WTC11 (cell line): ENCODE measurements at regions not wholly inside any gene's neighbourhood (a gene's known extent, or its start where the extent isn't known, plus 50 kb on each side); places are given as distances from the start of the nearest gene placed in this dataset.

Experiments used
- ATF1 ChIP-seq: sonication (generic); formaldehyde crosslinking; IDR thresholded peaks from 2 replicates; pipeline ENCODE4 v1.8.1; 2023; ENCODE audit warnings: mild to moderate bottlenecking, moderate library complexity, missing genetic modification reagents
- CTCF ChIP-seq: fragments of 200-600 bp; IDR thresholded peaks from 2 replicates; pipeline ENCODE4 v1.8.0; 2022; ENCODE audit warnings: antibody characterized with exemption
- ELF4 ChIP-seq: sonication (generic); formaldehyde crosslinking; IDR thresholded peaks from 2 replicates; pipeline ENCODE4 v1.8.1; 2022; ENCODE audit warnings: low read depth, mild to moderate bottlenecking, moderate library complexity, missing genetic modification reagents
- EMX1 ChIP-seq: fragments of 250-450 bp; sonication (Bioruptor Pico); IDR thresholded peaks from 2 replicates; pipeline ENCODE4 v1.8.0; 2021; ENCODE audit warnings: mild to moderate bottlenecking
- FOXJ3 ChIP-seq: sonication (generic); formaldehyde crosslinking; IDR thresholded peaks from 2 replicates; pipeline ENCODE4 v1.9.0; 2021; ENCODE audit warnings: missing genetic modification reagents, mild to moderate bottlenecking, borderline replicate concordance
- GABPB1 ChIP-seq: sonication (generic); formaldehyde crosslinking; IDR thresholded peaks from 2 replicates; pipeline ENCODE4 v1.8.1; 2023; ENCODE audit warnings: mild to moderate bottlenecking, missing genetic modification reagents
- NFE2L1 ChIP-seq: sonication (generic); formaldehyde crosslinking; IDR thresholded peaks from 2 replicates; pipeline ENCODE4 v1.8.1; 2023; ENCODE audit warnings: missing genetic modification reagents
- TCF7 ChIP-seq: sonication (generic); formaldehyde crosslinking; IDR thresholded peaks from 2 replicates; pipeline ENCODE4 v1.8.0; 2022; ENCODE audit warnings: mild to moderate bottlenecking, low read depth, missing genetic modification reagents, moderate library complexity
- TF ChIP-seq, protein P1 (sequence below): sonication (generic); formaldehyde crosslinking; conservative IDR thresholded peaks from 2 replicates; pipeline ENCODE4 v1.8.1; 2023; ENCODE audit warnings: mild to moderate bottlenecking, low read depth, missing genetic modification reagents, moderate library complexity
- TF ChIP-seq, protein P2 (sequence below): sonication (generic); formaldehyde crosslinking; IDR thresholded peaks from 2 replicates; pipeline ENCODE4 v1.8.1; 2022; ENCODE audit warnings: low read depth, mild to moderate bottlenecking, moderate library complexity, missing genetic modification reagents, borderline replicate concordance
- TF ChIP-seq, protein P3 (sequence below): sonication (generic); formaldehyde crosslinking; IDR thresholded peaks from 2 replicates; pipeline ENCODE4 v1.8.0; 2022; ENCODE audit warnings: mild to moderate bottlenecking, missing genetic modification reagents

DNA sequence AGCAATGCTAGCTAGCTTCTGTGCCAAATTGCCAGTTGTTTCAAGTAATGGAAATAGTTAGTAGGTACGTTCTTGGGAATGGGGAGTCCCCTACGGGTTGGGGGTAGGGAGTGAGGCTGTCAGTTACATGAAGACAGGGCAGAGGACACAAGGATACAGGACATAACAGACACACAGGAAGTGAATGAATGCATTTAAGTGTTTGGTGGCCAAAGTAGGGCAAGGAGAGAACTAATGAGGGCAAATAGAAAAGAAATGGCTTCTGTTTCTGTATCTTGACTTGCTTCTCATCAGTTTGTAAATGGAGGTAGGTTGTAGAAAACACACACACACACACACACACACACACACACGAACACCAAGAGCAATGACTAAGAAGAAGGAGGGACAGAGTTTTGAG lies 142.2 kb downstream of the S1PR1 start:
- TF ChIP-seq GABPB1 (CRISPR knock-in tag) (no peak), CTCF (no peak), EMX1 (no peak), FOXJ3 (CRISPR knock-in tag) (no peak), NFE2L1 (no peak), ELF4 (no peak), TCF7 (CRISPR knock-in tag) (no peak), ATF1 (CRISPR knock-in tag) (no peak)
- TF ChIP-seq, protein P1, sequence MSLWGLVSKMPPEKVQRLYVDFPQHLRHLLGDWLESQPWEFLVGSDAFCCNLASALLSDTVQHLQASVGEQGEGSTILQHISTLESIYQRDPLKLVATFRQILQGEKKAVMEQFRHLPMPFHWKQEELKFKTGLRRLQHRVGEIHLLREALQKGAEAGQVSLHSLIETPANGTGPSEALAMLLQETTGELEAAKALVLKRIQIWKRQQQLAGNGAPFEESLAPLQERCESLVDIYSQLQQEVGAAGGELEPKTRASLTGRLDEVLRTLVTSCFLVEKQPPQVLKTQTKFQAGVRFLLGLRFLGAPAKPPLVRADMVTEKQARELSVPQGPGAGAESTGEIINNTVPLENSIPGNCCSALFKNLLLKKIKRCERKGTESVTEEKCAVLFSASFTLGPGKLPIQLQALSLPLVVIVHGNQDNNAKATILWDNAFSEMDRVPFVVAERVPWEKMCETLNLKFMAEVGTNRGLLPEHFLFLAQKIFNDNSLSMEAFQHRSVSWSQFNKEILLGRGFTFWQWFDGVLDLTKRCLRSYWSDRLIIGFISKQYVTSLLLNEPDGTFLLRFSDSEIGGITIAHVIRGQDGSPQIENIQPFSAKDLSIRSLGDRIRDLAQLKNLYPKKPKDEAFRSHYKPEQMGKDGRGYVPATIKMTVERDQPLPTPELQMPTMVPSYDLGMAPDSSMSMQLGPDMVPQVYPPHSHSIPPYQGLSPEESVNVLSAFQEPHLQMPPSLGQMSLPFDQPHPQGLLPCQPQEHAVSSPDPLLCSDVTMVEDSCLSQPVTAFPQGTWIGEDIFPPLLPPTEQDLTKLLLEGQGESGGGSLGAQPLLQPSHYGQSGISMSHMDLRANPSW (CRISPR knock-in tag), result no peak
- TF ChIP-seq, protein P2, sequence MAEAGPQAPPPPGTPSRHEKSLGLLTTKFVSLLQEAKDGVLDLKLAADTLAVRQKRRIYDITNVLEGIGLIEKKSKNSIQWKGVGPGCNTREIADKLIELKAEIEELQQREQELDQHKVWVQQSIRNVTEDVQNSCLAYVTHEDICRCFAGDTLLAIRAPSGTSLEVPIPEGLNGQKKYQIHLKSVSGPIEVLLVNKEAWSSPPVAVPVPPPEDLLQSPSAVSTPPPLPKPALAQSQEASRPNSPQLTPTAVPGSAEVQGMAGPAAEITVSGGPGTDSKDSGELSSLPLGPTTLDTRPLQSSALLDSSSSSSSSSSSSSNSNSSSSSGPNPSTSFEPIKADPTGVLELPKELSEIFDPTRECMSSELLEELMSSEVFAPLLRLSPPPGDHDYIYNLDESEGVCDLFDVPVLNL (CRISPR knock-in tag), result no peak
- TF ChIP-seq, protein P3, sequence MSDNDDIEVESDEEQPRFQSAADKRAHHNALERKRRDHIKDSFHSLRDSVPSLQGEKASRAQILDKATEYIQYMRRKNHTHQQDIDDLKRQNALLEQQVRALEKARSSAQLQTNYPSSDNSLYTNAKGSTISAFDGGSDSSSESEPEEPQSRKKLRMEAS (CRISPR knock-in tag), result no peak
